HAP-1 (cell line): ENCODE measurements at regions not wholly inside any gene's neighbourhood (a gene's known extent, or its start where the extent isn't known, plus 50 kb on each side); places are given as distances from the start of the nearest gene placed in this dataset.
"Not testable (repeated sequence)": the region's sequence is repeated elsewhere in the genome, so short reads cannot be mapped to it uniquely, and the experiment has no call there.

Experiments
- DNase-seq, 2 experiments: peaks; one replicate each; pipeline ENCODE4 v3.0.0-alpha.2; 2016 to 2020; ENCODE audit warnings: low spot score in 2 of 2
- H3K27me3 ChIP-seq: fragments of 250-450 bp; sonication (Bioruptor Pico); 2 replicates; pipeline ENCODE4 v1.5.1; 2020; ENCODE audit warnings: low read depth, mild to moderate bottlenecking, moderate library complexity
- H3K36me3 ChIP-seq: fragments of 250-450 bp; sonication (Bioruptor Pico); replicated peaks from 2 replicates; pipeline ENCODE4 v1.5.1; 2020; ENCODE audit warnings: mild to moderate bottlenecking
- H3K4me1 ChIP-seq: fragments of 250-450 bp; sonication (Bioruptor Pico); 2 replicates; pipeline ENCODE4 v1.5.1; 2020; ENCODE audit warnings: mild to moderate bottlenecking
- H3K4me3 ChIP-seq: fragments of 250-450 bp; sonication (Bioruptor Pico); 2 replicates; pipeline ENCODE4 v1.5.1; 2020; ENCODE audit warnings: mild to moderate bottlenecking, moderate library complexity
- H3K9me3 ChIP-seq: fragments of 250-450 bp; sonication (Bioruptor Pico); 2 replicates; pipeline ENCODE4 v1.5.1; 2020; ENCODE audit warnings: mild to moderate bottlenecking, moderate library complexity
- in situ Hi-C: fragments of 300-500 bp; cut with MboI; formaldehyde crosslinking; loops from 3 replicates; pipeline ENCODE4 v1.14.3; 2020; ENCODE audit warnings: low sequenced_read_pairs, inconsistent platforms, mixed read lengths

DNA sequence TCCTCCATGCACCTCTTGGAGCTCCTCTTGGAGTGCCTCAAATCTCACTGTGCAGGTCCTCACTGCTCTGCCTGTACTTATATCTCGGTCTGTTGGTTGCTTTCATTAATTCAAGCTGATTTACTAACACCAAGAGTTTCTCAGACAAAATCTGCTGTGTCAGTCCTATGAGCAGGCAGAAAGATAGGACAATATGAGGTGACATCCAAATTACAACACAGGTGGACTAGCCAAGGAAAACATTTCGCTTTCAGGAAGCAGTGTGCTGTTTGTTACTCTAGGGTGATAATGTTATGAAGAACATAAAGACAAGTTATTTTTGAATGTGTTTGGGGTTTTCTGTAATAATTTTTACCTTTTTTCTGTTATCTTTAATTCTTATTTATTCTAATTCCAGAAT, 264.1 kb upstream of the ANKH start:
- no peak for DNase-seq
- H3K36me3 ChIP-seq: no peaks in the 10 kb centered on the region
- in situ Hi-C loops: no loop called here
- no peaks in the 10 kb centered on the region for H3K27me3 ChIP-seq
- no peak overlapping the region for H3K4me3 ChIP-seq
- H3K4me1 ChIP-seq: no peaks in the 10 kb centered on the region
- H3K9me3 ChIP-seq: no peaks in the 10 kb centered on the region

- H3K27me3 ChIP-seq: no peaks in the 10 kb centered on the region
- DNase-seq: no peak
- H3K36me3 ChIP-seq: no peaks in the 10 kb centered on the region
- H3K4me3 ChIP-seq: no peak overlapping the region
- in situ Hi-C loops: no loop called here
- no peaks in the 10 kb centered on the region for H3K4me1 ChIP-seq
- no peaks in the 10 kb centered on the region for H3K9me3 ChIP-seq
These were observed 261.9 kb upstream of the ANKH start for GRCh38 chr5:15133456-15133965.

DNA sequence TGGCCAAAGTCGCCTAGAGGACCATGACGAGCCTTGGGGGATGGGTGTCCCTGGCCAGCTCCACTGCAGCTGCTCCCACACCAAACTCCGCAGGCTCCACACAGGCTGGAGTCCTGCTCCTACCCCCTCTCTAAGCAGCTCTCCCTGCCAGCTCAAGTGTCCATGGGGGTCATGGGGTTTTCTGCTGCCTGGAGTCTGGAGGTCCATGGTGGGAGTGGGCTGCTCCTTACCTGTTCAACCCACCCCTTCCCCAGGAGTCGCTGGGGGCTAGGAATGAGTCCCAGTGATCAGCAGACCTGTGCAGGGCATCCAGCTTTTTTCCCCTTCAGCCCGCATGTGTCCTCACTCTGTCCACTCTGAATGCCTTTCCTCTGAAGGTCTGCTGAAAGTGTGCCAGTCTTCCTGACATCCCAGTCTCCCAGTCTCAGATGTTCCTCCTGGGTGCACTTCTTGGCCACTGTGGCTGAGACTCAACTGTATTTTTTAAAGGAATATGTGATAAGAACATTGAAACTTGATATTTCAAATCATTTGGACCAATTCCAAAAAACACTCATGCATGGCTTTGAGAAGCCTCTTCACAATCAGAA, 261.3 kb upstream of the ANKH start:
- Histone ChIP-seq H3K27me3 (no peaks in the 10 kb centered on the region), H3K4me3 (no peak overlapping the region), H3K36me3 (no peaks in the 10 kb centered on the region), H3K4me1 (no peaks in the 10 kb centered on the region), H3K9me3 (no peaks in the 10 kb centered on the region)
- in situ Hi-C loops: no loop called here
- DNase-seq: no peak

DNA sequence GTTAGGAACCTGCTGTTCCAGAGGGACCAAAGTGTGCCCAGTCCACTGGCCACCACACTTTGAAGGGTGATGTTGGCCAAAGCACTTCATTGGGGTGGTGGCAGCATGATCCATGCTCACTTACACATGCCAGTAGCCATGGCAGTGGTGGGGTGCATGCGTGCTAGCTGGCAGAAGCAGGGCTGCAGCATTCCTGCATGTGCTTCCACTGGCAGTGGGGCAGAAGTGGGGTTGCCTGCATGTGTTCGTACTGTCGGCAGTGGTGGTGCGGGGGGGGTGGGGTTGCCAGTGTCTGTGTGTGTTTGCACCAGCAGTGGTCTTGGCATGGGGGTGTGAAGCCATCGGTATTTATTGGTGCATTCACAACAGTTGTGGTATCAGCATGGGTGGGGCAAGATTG, 260.3 kb upstream of the ANKH start:
- H3K9me3 ChIP-seq: no peaks in the 10 kb centered on the region
- no peaks in the 10 kb centered on the region for H3K27me3 ChIP-seq
- H3K4me1 ChIP-seq: no peaks in the 10 kb centered on the region
- no peak overlapping the region for H3K4me3 ChIP-seq
- DNase-seq: no peak
- in situ Hi-C loops: no loop called here
- no peaks in the 10 kb centered on the region for H3K36me3 ChIP-seq

GRCh38 chr5:15124871-15125568, 253.4 kb upstream of the ANKH start:
- Histone ChIP-seq H3K27me3 (no peaks in the 10 kb centered on the region), H3K4me3 (no peak overlapping the region), H3K36me3 (no peaks in the 10 kb centered on the region), H3K4me1 (no peaks in the 10 kb centered on the region), H3K9me3 (no peaks in the 10 kb centered on the region)
- in situ Hi-C loops: no loop called here
- no peak for DNase-seq

DNA sequence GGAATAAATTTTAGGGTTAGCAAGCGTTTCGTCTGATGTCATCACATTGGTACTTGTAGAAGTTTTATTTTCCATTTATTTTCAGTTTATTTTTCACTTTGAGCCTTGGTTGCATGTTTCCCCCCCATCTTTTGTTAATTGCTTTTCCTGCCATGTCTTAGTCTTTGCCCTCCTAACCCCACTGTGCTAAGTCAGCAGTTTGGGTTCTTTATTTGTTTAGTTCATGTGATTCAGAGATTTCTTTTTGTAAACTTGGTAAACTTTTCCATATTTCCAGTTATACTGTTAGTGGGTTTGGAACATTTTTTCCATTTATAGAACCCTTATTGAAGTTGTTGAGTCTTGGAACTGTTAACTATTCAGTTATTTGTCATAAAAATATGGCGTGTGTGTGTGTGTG, 252.9 kb upstream of the ANKH start:
- no peaks in the 10 kb centered on the region for H3K9me3 ChIP-seq
- H3K4me3 ChIP-seq: no peak overlapping the region
- no peaks in the 10 kb centered on the region for H3K4me1 ChIP-seq
- DNase-seq: no peak
- H3K36me3 ChIP-seq: no peaks in the 10 kb centered on the region
- in situ Hi-C loops: no loop called here
- no peaks in the 10 kb centered on the region for H3K27me3 ChIP-seq

DNA sequence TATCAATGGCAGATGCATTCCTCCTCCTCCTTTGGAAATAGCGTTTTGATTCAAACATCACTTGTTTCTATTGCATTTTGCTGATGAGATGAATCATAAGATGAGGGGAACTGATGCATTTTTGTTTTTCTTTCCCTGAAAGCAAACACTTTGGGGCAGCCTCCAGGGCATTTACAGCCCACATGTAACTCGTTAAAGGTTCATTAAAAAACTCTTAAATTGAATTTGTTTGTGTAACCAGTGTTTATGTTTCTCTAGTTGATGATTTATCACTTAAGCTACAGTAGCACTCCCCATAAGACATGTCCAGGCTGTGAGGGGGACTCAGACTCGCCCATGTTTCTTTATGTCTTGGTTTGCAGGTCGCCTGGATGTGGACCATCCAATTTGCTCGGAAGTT, 246.1 kb upstream of the ANKH start:
- no peaks in the 10 kb centered on the region for H3K9me3 ChIP-seq
- in situ Hi-C loops: no loop called here
- no peaks in the 10 kb centered on the region for H3K4me1 ChIP-seq
- no peaks in the 10 kb centered on the region for H3K36me3 ChIP-seq
- no peak overlapping the region for H3K4me3 ChIP-seq
- no peak for DNase-seq
- no peaks in the 10 kb centered on the region for H3K27me3 ChIP-seq

- Histone ChIP-seq H3K9me3 (no peaks in the 10 kb centered on the region), H3K4me3 (no peak overlapping the region), H3K36me3 (no peaks in the 10 kb centered on the region), H3K27me3 (no peaks in the 10 kb centered on the region), H3K4me1 (no peaks in the 10 kb centered on the region)
- DNase-seq: no peak
- in situ Hi-C loops: no loop called here
These were observed 245.4 kb upstream of the ANKH start for GRCh38 chr5:15116996-15117395.

DNA sequence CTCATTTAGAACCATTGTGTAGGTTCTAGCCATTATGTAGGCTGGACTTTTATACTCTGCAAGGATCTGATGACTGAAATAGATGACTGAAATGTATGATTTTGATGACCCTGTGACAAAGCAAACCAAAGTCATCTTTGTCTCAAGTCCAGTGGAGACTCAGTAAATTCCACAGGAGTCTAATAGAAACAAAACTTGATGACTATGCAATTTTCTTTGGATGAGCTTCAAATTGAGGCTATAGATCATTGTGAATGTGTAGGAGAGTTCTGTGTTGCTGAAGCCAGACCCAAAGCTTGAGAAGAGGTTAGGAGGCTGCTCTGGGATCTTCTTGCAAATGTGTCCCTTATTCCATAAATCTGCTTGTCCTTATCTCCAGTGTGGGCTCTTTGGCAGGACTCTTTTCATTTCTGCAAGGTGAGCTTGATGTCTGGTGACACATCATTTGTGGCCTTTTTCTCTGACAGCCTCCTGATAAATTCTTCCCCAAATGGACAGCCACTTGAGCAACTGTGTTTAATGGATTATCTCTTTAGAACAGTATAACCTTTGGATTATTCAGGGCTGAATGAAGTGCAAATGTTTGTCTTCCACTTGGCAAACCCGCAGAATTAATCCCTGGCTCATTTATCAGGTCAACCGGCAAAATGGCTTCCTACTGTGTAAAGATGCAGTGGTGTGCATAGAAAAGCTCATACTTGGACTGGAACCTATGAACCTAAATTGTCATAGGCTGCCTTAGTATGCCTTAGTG, 235.1 kb upstream of the ANKH start:
- Histone ChIP-seq H3K36me3 (no peaks in the 10 kb centered on the region), H3K27me3 (no peaks in the 10 kb centered on the region), H3K4me1 (no peaks in the 10 kb centered on the region), H3K4me3 (no peak overlapping the region), H3K9me3 (no peaks in the 10 kb centered on the region)
- in situ Hi-C loops: no loop called here
- no peak for DNase-seq

DNA sequence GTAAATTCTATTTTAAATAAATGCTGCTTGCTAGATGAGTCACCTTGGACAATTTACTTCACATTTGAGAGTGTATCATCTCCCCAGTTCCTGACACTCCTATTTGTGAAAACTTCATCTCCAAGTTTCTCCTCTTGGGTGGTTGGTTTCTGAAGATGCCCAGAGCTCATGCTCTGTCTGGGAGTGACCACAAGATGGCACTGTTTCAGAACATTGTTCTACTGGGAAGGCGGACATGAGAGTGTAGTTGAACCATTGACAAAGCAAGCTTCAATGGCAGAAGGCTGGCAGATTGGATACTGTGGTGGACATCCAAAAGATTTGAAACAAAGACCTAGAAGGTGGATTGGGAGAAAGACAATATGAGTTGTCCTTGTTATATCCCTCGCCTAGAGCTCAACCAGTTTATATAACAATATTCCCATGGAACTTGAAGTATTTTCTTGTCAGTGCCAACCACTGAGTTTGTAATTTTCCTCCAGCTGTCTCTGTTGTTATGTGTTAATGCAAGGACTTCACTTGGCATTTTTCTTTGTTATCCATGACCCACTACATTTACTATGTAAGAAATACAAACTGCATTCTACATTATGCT, 234.3 kb upstream of the ANKH start:
- Histone ChIP-seq H3K9me3 (no peaks in the 10 kb centered on the region), H3K36me3 (no peaks in the 10 kb centered on the region), H3K4me3 (no peak overlapping the region), H3K4me1 (no peaks in the 10 kb centered on the region), H3K27me3 (no peaks in the 10 kb centered on the region)
- peak; percentile 45 to 64 for DNase-seq
- in situ Hi-C loops: no loop called here

DNA sequence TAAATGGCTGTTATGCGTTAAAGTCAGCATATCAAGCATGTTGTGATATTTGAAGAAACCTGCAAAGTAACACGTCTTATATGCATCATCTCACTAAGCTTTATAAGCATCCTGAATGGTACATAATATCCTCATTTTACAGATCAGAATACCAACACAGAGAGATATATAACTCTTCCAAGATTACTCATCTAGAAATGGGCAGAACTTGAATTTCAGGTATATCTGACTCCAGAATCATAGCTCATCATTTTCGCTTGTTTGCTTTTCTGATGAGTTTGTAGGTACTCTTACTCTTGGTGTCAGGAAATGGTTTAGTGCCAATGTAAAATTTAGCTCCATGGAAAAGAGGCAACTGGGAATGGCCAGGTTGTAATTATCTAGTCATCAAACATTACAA, 232.3 kb upstream of the ANKH start:
- no peaks in the 10 kb centered on the region for H3K27me3 ChIP-seq
- no peaks in the 10 kb centered on the region for H3K4me1 ChIP-seq
- no peak for DNase-seq
- in situ Hi-C loops: no loop called here
- no peaks in the 10 kb centered on the region for H3K36me3 ChIP-seq
- no peaks in the 10 kb centered on the region for H3K9me3 ChIP-seq
- no peak overlapping the region for H3K4me3 ChIP-seq

GRCh38 chr5:15103130-15103529, 231.6 kb upstream of the ANKH start:
- DNase-seq: no peak
- in situ Hi-C loops: no loop called here
- no peaks in the 10 kb centered on the region for H3K27me3 ChIP-seq
- no peaks in the 10 kb centered on the region for H3K4me1 ChIP-seq
- H3K9me3 ChIP-seq: no peaks in the 10 kb centered on the region
- H3K4me3 ChIP-seq: no peak overlapping the region
- no peaks in the 10 kb centered on the region for H3K36me3 ChIP-seq

DNA sequence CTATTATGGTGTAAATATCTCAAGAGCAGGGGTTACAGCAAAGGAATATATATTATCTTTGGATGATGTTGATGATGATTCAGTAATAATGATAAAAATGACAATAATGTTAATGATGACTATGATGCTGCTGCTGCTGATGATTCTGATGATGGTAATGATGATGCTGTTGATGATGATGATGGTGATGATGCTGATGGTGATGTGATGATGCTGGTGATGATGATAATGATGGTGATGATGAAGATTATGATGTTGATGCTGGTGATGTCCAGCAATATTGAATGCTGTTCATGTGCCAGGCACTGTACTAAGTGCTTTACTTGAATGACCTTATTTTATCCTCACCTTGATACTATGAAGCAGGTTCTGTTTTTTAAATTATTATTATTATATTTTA, 226.0 kb upstream of the ANKH start:
- Histone ChIP-seq H3K4me1 (no peaks in the 10 kb centered on the region), H3K4me3 (no peak overlapping the region), H3K36me3 (no peaks in the 10 kb centered on the region), H3K27me3 (no peaks in the 10 kb centered on the region), H3K9me3 (no peaks in the 10 kb centered on the region)
- in situ Hi-C loops: no loop called here
- no peak for DNase-seq

DNA sequence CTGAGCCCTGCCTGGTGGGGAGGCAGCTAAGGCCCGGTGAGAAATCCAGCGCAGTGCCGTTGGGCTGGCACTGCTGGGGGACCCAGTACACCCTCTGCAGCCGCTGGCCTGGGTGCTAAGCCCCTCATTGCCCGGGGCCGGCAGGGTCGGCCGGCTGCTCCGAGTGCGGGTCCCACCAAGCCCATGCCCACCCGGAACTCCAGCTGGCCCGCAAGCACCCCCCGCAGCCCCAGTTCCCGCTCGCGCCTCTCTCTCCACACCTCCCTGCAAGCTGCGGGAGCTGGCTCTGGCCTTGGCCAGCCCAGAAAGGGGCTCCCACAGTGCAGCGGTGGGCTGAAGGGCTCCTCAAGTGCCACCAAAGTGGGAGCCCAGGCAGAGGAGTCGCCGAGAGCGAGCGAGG, 225.1 kb upstream of the ANKH start:
- H3K27me3 ChIP-seq, H3K9me3 ChIP-seq, H3K36me3 ChIP-seq, DNase-seq, H3K4me1 ChIP-seq, H3K4me3 ChIP-seq, in situ Hi-C loops: not testable (repeated sequence)
